Activated CD4-positive, CD25-positive, alpha-beta regulatory T cell (primary cell): ENCODE measurements at regions not wholly inside any gene's neighbourhood (a gene's known extent, or its start where the extent isn't known, plus 50 kb on each side); places are given as distances from the start of the nearest gene placed in this dataset.
"Not testable (repeated sequence)": the region's sequence is repeated elsewhere in the genome, so short reads cannot be mapped to it uniquely, and the experiment has no call there.

ENCODE experiments used
- DNase-seq, 4 experiments: peaks; one replicate each; lab custom pipeline; 2025; lab: John Stamatoyannopoulos, UW

- DNase-seq = no peak
Measured at GRCh38 chr18:51458861-51459260, 261.4 kb upstream of the MEX3C start.

- no peak for DNase-seq
Measured at GRCh38 chr18:51461956-51462355, 264.5 kb upstream of the MEX3C start.

- no peak for DNase-seq
Measured at GRCh38 chr18:51463483-51464136, 266.1 kb upstream of the MEX3C start.

GRCh38 chr18:51478908-51479307 is 281.4 kb upstream of the MEX3C start:
- DNase-seq = no peak

- DNase-seq = no peak
Measured at GRCh38 chr18:51479736-51480135, 282.3 kb upstream of the MEX3C start.

GRCh38 chr18:51480407-51481261 is 283.2 kb upstream of the MEX3C start:
- DNase-seq = no peak

GRCh38 chr18:51486735-51487366 is 289.4 kb upstream of the MEX3C start:
- no peak for DNase-seq

- DNase-seq = no peak
Measured at GRCh38 chr18:51490417-51490816, 292.9 kb upstream of the MEX3C start.

GRCh38 chr18:51490860-51491259 is 293.4 kb upstream of the MEX3C start:
- no peak for DNase-seq

- no peak for DNase-seq
Measured at GRCh38 chr18:51491678-51492372, 294.3 kb upstream of the MEX3C start.

GRCh38 chr18:51498085-51498855 is 300.8 kb upstream of the MEX3C start:
- no peak for DNase-seq

GRCh38 chr18:51503351-51503750 is 305.9 kb upstream of the MEX3C start:
- DNase-seq = no peak

- no peak for DNase-seq
Measured at GRCh38 chr18:51506811-51507210, 309.3 kb upstream of the MEX3C start.

- not testable (repeated sequence) for DNase-seq
Measured at GRCh38 chr18:51508410-51508809, 310.9 kb upstream of the MEX3C start.

- DNase-seq = no peak
Measured at GRCh38 chr18:51510020-51510419, 312.5 kb upstream of the MEX3C start.

GRCh38 chr18:51513517-51513916 is 316.0 kb upstream of the MEX3C start:
- DNase-seq = no peak

- DNase-seq = no peak
Measured at GRCh38 chr18:51514128-51514527, 316.6 kb upstream of the MEX3C start.

GRCh38 chr18:51516478-51517038 is 319.1 kb upstream of the MEX3C start:
- no peak for DNase-seq

- no peak for DNase-seq
Measured at GRCh38 chr18:51519571-51519970, 322.1 kb upstream of the MEX3C start.

GRCh38 chr18:51520676-51521180 is 323.2 kb upstream of the MEX3C start:
- no peak for DNase-seq

- DNase-seq = no peak
Measured at GRCh38 chr18:51522338-51522737, 324.9 kb upstream of the MEX3C start.
